Liver (tissue), 7 donors: ENCODE measurements at regions not wholly inside any gene's neighbourhood (a gene's known extent, or its start where the extent isn't known, plus 50 kb on each side); places are given as distances from the start of the nearest gene placed in this dataset.

Experiments used
- DNase-seq: peaks from one replicate; pipeline ENCODE4 v3.0.0-alpha.2; 2017; ENCODE audit warnings: low spot score
- H3K27ac ChIP-seq, 2 donors: one replicate each; pipeline ENCODE4 v1.7.0; 2013; ENCODE audit warnings: inconsistent platforms in 2 of 2, low read length in 2 of 2, control low read depth in 1 of 2, low read depth in 1 of 2, mild to moderate bottlenecking in 1 of 2
- H3K27me3 ChIP-seq, 4 donors: one replicate each; pipeline versions ENCODE4 v1.6.1 to v1.7.0; 2013; ENCODE audit warnings: low read length in 3 of 4, inconsistent platforms in 1 of 4, mild to moderate bottlenecking in 1 of 4, moderate library complexity in 1 of 4; ENCODE audit not compliant: control insufficient read depth in 4 of 4, insufficient read depth in 4 of 4
- H3K36me3 ChIP-seq, 4 donors: one replicate each; pipeline versions ENCODE4 v1.6.1 to v1.7.0; 2013; ENCODE audit warnings: low read length in 3 of 4, mild to moderate bottlenecking in 3 of 4, low read depth in 1 of 4, moderate library complexity in 1 of 4; ENCODE audit not compliant: control insufficient read depth in 4 of 4, insufficient read depth in 3 of 4
- H3K4me1 ChIP-seq, 4 donors: one replicate each; pipeline versions ENCODE4 v1.6.1 to v1.7.0; 2013; ENCODE audit warnings: low read length in 3 of 4, mild to moderate bottlenecking in 3 of 4, moderate library complexity in 1 of 4; ENCODE audit not compliant: control insufficient read depth in 4 of 4, insufficient read depth in 4 of 4
- H3K4me3 ChIP-seq, 3 donors: one replicate each; pipeline versions ENCODE4 v1.6.1 to v1.7.0; 2013; ENCODE audit warnings: low read length in 3 of 3, control low read depth in 1 of 3, low read depth in 1 of 3, mild to moderate bottlenecking in 1 of 3
- H3K9ac ChIP-seq, 2 donors: one replicate each; pipeline ENCODE4 v1.7.0; 2013; ENCODE audit warnings: low read length in 2 of 2, mild to moderate bottlenecking in 2 of 2, moderate library complexity in 2 of 2, control low read depth in 1 of 2, low read depth in 1 of 2
- H3K9me3 ChIP-seq, 4 donors: one replicate each; pipeline versions ENCODE4 v1.6.1 to v1.7.0; 2013; ENCODE audit warnings: low read length in 3 of 4; ENCODE audit not compliant: control insufficient read depth in 4 of 4
- EGR1 ChIP-seq, 2 donors: IDR thresholded peaks; 2 replicates each; pipeline ENCODE4 v1.6.1; 2016 to 2018; ENCODE audit warnings: antibody characterized with exemption in 2 of 2, low read depth in 2 of 2
- FOXA1 ChIP-seq: IDR thresholded peaks from 2 replicates; pipeline ENCODE4 v1.6.1; 2016; ENCODE audit warnings: antibody characterized with exemption
- FOXA2 ChIP-seq: IDR thresholded peaks from 2 replicates; pipeline ENCODE4 v1.6.1; 2016; ENCODE audit warnings: antibody characterized with exemption
- GABPA ChIP-seq, 2 donors: IDR thresholded peaks in 1 of 2; conservative IDR thresholded peaks in 1 of 2; 2 replicates each; pipeline ENCODE4 v1.6.1; 2016; ENCODE audit warnings: antibody characterized with exemption in 2 of 2, mild to moderate bottlenecking in 1 of 2, moderate library complexity in 1 of 2
- HNF4A ChIP-seq, 2 donors: conservative IDR thresholded peaks; 2 replicates each; pipeline ENCODE4 v1.6.1; 2016; ENCODE audit warnings: antibody characterized with exemption in 2 of 2, mild to moderate bottlenecking in 2 of 2
- HNF4G ChIP-seq: IDR thresholded peaks from 2 replicates; pipeline ENCODE4 v1.6.1; 2016; ENCODE audit warnings: antibody characterized with exemption
- JUND ChIP-seq, 2 donors: IDR thresholded peaks; 2 replicates each; pipeline ENCODE4 v1.6.1; 2016; ENCODE audit warnings: antibody characterized with exemption in 2 of 2
- NR2F2 ChIP-seq: IDR thresholded peaks from 2 replicates; pipeline ENCODE4 v1.6.1; 2016; ENCODE audit warnings: antibody characterized with exemption
- RAD21 ChIP-seq, 2 donors: IDR thresholded peaks; 2 replicates each; pipeline ENCODE4 v1.6.1; 2016; ENCODE audit warnings: antibody characterized with exemption in 2 of 2, mild to moderate bottlenecking in 2 of 2
- RXRA ChIP-seq, 2 donors: IDR thresholded peaks; 2 replicates each; pipeline ENCODE4 v1.6.1; 2017 to 2018; ENCODE audit warnings: antibody characterized with exemption in 2 of 2, mild to moderate bottlenecking in 1 of 2
- TAF1 ChIP-seq: conservative IDR thresholded peaks from 2 replicates; pipeline ENCODE4 v1.6.1; 2016; ENCODE audit warnings: antibody characterized with exemption, mild to moderate bottlenecking
- YY1 ChIP-seq: IDR thresholded peaks from 2 replicates; pipeline ENCODE4 v1.6.1; 2016; ENCODE audit warnings: antibody characterized with exemption, mild to moderate bottlenecking
- WGBS: extraction: QIAGEN DNeasy Blood & Tissue Kit; methylation state at CpG from one replicate; pipeline ENCODE4 v1.1.7; 2013; 5-methylcytosine and 5-hydroxymethylcytosine counted together
- TF ChIP-seq, protein P1 (sequence below): IDR thresholded peaks from 2 replicates; pipeline ENCODE4 v1.6.1; 2016; ENCODE audit warnings: antibody characterized with exemption
- TF ChIP-seq, protein P2 (sequence below): IDR thresholded peaks from 2 replicates; pipeline ENCODE4 v1.6.1; 2016; ENCODE audit warnings: antibody characterized with exemption
- TF ChIP-seq, protein P3 (sequence below): IDR thresholded peaks from 2 replicates; pipeline ENCODE4 v1.6.1; 2016; ENCODE audit warnings: antibody characterized with exemption, mild to moderate bottlenecking
- TF ChIP-seq, protein P4 (sequence below): IDR thresholded peaks from 2 replicates; pipeline ENCODE4 v1.6.1; 2016; ENCODE audit warnings: antibody characterized with exemption
- donor health status: healthy.
- donor health status: healthy.
- donor health status: healthy.
- donor health status: healthy.

DNA sequence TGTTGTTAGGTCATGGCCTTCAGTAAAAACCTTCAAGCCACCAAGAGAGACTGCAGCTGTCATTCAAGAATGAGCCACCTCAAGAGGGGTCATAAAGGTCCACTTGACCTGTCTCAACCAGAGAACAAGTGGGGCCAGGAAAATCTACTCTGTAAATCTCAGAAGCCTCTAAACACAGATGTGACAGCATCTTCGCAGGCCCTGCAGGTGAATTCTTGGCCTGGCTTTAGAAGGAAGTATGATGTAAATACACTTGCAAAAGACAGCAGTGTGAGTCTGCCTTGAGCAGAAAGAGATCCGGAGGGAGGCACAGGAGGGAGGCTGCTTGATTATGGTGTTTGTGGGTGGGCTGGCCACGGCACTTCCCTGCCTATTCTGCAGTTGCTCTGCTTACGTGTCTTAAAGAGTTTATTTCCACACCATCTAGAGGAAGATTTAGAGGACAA lies 1082.9 kb downstream of the UQCRFS1 start:
- no peaks in the 10 kb centered on the region for H3K27me3 ChIP-seq
- H3K36me3 ChIP-seq = no peaks in the 10 kb centered on the region
- DNase-seq = no peak
- H3K4me1 ChIP-seq = no peaks in the 10 kb centered on the region
- no peaks in the 10 kb centered on the region for H3K9me3 ChIP-seq
- no peak overlapping the region for H3K27ac ChIP-seq
- TF ChIP-seq GABPA (IDR thresholded peaks at IDR 0.05 in 1 of 2, conservative IDR thresholded peaks at IDR 0.05 in 1 of 2) (no peak), NR2F2 (no peak)
- WGBS = 62% methylated on average over 4 of the region's 4 CpGs
- H3K9ac ChIP-seq = no peak overlapping the region
- H3K4me3 ChIP-seq = no peak overlapping the region

DNA sequence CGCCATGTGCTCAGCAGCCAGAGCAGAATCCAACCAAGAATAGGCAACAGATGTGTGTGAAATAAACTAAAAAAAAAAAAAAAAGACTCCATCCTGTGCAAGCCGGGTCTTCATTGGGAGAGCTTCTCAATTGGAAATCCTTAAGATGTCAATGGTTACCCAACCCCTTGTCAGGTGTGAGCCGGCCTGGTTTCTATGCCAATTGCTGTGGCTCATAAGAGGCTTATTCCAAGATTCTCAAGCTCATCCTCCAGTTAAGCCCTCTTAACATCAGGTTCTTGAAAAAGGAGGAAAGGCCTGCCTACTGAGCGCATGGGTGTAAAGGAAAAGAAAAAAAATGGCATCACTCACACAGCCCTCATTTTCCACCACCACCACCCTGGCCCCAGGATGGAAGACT lies 1084.6 kb downstream of the UQCRFS1 start:
- H3K4me1 ChIP-seq = no peaks in the 10 kb centered on the region
- no peaks in the 10 kb centered on the region for H3K9me3 ChIP-seq
- no peak overlapping the region for H3K4me3 ChIP-seq
- H3K9ac ChIP-seq = no peak overlapping the region
- H3K27me3 ChIP-seq = no peaks in the 10 kb centered on the region
- no peaks in the 10 kb centered on the region for H3K36me3 ChIP-seq
- H3K27ac ChIP-seq = no peak overlapping the region
- DNase-seq = no peak
- 91% methylated on average over 4 of the region's 4 CpGs for WGBS
- TF ChIP-seq, protein P1, sequence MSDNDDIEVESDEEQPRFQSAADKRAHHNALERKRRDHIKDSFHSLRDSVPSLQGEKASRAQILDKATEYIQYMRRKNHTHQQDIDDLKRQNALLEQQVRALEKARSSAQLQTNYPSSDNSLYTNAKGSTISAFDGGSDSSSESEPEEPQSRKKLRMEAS = no peak
- TF ChIP-seq TAF1 (no peak), EGR1 (IDR thresholded peaks at IDR 0.05; ENCODE audit: low read depth in 2 of 2) (no peak), FOXA1 (no peak), HNF4G (no peak), RAD21 (IDR thresholded peaks at IDR 0.05) (no peak), RXRA (IDR thresholded peaks at IDR 0.05) (no peak), HNF4A (conservative IDR thresholded peaks at IDR 0.05) (no peak), GABPA (IDR thresholded peaks at IDR 0.05 in 1 of 2, conservative IDR thresholded peaks at IDR 0.05 in 1 of 2) (no peak), NR2F2 (no peak), FOXA2 (no peak), YY1 (no peak), JUND (IDR thresholded peaks at IDR 0.05) (no peak)
- TF ChIP-seq, protein P2, sequence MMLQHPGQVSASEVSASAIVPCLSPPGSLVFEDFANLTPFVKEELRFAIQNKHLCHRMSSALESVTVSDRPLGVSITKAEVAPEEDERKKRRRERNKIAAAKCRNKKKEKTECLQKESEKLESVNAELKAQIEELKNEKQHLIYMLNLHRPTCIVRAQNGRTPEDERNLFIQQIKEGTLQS = no peak
- TF ChIP-seq, protein P3, sequence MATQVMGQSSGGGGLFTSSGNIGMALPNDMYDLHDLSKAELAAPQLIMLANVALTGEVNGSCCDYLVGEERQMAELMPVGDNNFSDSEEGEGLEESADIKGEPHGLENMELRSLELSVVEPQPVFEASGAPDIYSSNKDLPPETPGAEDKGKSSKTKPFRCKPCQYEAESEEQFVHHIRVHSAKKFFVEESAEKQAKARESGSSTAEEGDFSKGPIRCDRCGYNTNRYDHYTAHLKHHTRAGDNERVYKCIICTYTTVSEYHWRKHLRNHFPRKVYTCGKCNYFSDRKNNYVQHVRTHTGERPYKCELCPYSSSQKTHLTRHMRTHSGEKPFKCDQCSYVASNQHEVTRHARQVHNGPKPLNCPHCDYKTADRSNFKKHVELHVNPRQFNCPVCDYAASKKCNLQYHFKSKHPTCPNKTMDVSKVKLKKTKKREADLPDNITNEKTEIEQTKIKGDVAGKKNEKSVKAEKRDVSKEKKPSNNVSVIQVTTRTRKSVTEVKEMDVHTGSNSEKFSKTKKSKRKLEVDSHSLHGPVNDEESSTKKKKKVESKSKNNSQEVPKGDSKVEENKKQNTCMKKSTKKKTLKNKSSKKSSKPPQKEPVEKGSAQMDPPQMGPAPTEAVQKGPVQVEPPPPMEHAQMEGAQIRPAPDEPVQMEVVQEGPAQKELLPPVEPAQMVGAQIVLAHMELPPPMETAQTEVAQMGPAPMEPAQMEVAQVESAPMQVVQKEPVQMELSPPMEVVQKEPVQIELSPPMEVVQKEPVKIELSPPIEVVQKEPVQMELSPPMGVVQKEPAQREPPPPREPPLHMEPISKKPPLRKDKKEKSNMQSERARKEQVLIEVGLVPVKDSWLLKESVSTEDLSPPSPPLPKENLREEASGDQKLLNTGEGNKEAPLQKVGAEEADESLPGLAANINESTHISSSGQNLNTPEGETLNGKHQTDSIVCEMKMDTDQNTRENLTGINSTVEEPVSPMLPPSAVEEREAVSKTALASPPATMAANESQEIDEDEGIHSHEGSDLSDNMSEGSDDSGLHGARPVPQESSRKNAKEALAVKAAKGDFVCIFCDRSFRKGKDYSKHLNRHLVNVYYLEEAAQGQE = no peak
- TF ChIP-seq, protein P4, sequence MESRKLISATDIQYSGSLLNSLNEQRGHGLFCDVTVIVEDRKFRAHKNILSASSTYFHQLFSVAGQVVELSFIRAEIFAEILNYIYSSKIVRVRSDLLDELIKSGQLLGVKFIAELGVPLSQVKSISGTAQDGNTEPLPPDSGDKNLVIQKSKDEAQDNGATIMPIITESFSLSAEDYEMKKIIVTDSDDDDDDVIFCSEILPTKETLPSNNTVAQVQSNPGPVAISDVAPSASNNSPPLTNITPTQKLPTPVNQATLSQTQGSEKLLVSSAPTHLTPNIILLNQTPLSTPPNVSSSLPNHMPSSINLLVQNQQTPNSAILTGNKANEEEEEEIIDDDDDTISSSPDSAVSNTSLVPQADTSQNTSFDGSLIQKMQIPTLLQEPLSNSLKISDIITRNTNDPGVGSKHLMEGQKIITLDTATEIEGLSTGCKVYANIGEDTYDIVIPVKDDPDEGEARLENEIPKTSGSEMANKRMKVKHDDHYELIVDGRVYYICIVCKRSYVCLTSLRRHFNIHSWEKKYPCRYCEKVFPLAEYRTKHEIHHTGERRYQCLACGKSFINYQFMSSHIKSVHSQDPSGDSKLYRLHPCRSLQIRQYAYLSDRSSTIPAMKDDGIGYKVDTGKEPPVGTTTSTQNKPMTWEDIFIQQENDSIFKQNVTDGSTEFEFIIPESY = no peak
